ENCODE measurements at regions not wholly inside any gene's neighbourhood (a gene's known extent, or its start where the extent isn't known, plus 50 kb on each side); places are given as distances from the start of the nearest gene placed in this dataset.

- H3K9me2 ChIP-seq (ENCODE audit: insufficient read depth, low read length) = no peaks in the 10 kb centered on the region
- no peak overlapping the region for H2AFZ ChIP-seq (ENCODE audit: low read length)
- no peaks in the 10 kb centered on the region for H3K79me2 ChIP-seq (ENCODE audit: insufficient read depth, low read depth, low read length)
- DNase-seq (ENCODE audit: low spot score) = no peak
- ChIA-PET POLR2A (no interaction called here), CTCF (ENCODE audit: unreplicated experiment) (no interaction called here)
- H3K4me3 ChIP-seq (ENCODE audit: low read depth, low read length, poor library complexity, severe bottlenecking) = no peak overlapping the region
- TF ChIP-seq EZH2phosphoT487 (IDR thresholded peaks at IDR 0.05; ENCODE audit: borderline replicate concordance, low read depth, low read length) = no peak
- TF ChIP-seq CTCF (conservative IDR thresholded peaks at IDR 0.05; ENCODE audit: low read length) = no peak
- H3K4me2 ChIP-seq (ENCODE audit: low read length) = no peak overlapping the region
- intact Hi-C loops (cut with micrococcal nuclease; ENCODE audit: unreplicated experiment) = no loop called here
- H3K4me1 ChIP-seq (ENCODE audit: insufficient read depth, low read length, poor library complexity, severe bottlenecking) = no peaks in the 10 kb centered on the region
- no TSS peak for BruUV-seq (replicated peaks)
- no peaks in the 10 kb centered on the region for H4K20me1 ChIP-seq (ENCODE audit: insufficient read depth, low read length)
- H3K36me3 ChIP-seq (ENCODE audit: insufficient read depth, low read length) = no peaks in the 10 kb centered on the region
- no peak overlapping the region for H3K27ac ChIP-seq (ENCODE audit: low read depth, low read length, poor library complexity, severe bottlenecking)
- H3K9me3 ChIP-seq (ENCODE audit: low read length) = no peaks in the 10 kb centered on the region
Observed at GRCh38 chr18:78737006-78737915, 242.4 kb upstream of the SALL3 start.

GRCh38 chr18:78738076-78738690 is 241.4 kb upstream of the SALL3 start:
- no peak overlapping the region for H3K4me2 ChIP-seq (ENCODE audit: low read length)
- DNase-seq (ENCODE audit: low spot score) = no peak
- TF ChIP-seq EZH2phosphoT487 (IDR thresholded peaks at IDR 0.05; ENCODE audit: borderline replicate concordance, low read depth, low read length) = no peak
- ChIA-PET POLR2A (no interaction called here), CTCF (ENCODE audit: unreplicated experiment) (no interaction called here)
- H4K20me1 ChIP-seq (ENCODE audit: insufficient read depth, low read length) = no peaks in the 10 kb centered on the region
- no peaks in the 10 kb centered on the region for H3K9me3 ChIP-seq (ENCODE audit: low read length)
- no peaks in the 10 kb centered on the region for H3K9me2 ChIP-seq (ENCODE audit: insufficient read depth, low read length)
- H2AFZ ChIP-seq (ENCODE audit: low read length) = no peak overlapping the region
- BruUV-seq (replicated peaks) = no TSS peak
- intact Hi-C loops (cut with micrococcal nuclease; ENCODE audit: unreplicated experiment) = no loop called here
- H3K36me3 ChIP-seq (ENCODE audit: insufficient read depth, low read length) = no peaks in the 10 kb centered on the region
- no peaks in the 10 kb centered on the region for H3K79me2 ChIP-seq (ENCODE audit: insufficient read depth, low read depth, low read length)
- H3K4me3 ChIP-seq (ENCODE audit: low read depth, low read length, poor library complexity, severe bottlenecking) = no peak overlapping the region
- no peaks in the 10 kb centered on the region for H3K4me1 ChIP-seq (ENCODE audit: insufficient read depth, low read length, poor library complexity, severe bottlenecking)
- H3K27ac ChIP-seq (ENCODE audit: low read depth, low read length, poor library complexity, severe bottlenecking) = no peak overlapping the region

GRCh38 chr18:78739115-78739514 is 240.5 kb upstream of the SALL3 start:
- Histone ChIP-seq H3K9me2 (ENCODE audit: insufficient read depth, low read length) (no peaks in the 10 kb centered on the region), H2AFZ (ENCODE audit: low read length) (no peak overlapping the region), H3K27ac (ENCODE audit: low read depth, low read length, poor library complexity, severe bottlenecking) (no peak overlapping the region), H3K9me3 (ENCODE audit: low read length) (no peaks in the 10 kb centered on the region), H4K20me1 (ENCODE audit: insufficient read depth, low read length) (no peaks in the 10 kb centered on the region), H3K4me2 (ENCODE audit: low read length) (no peak overlapping the region), H3K79me2 (ENCODE audit: insufficient read depth, low read depth, low read length) (no peaks in the 10 kb centered on the region), H3K4me1 (ENCODE audit: insufficient read depth, low read length, poor library complexity, severe bottlenecking) (no peaks in the 10 kb centered on the region), H3K36me3 (ENCODE audit: insufficient read depth, low read length) (no peaks in the 10 kb centered on the region), H3K4me3 (ENCODE audit: low read depth, low read length, poor library complexity, severe bottlenecking) (no peak overlapping the region)
- DNase-seq (ENCODE audit: low spot score) = no peak
- TF ChIP-seq EZH2phosphoT487 (IDR thresholded peaks at IDR 0.05; ENCODE audit: borderline replicate concordance, low read depth, low read length) (no peak), CTCF (conservative IDR thresholded peaks at IDR 0.05; ENCODE audit: low read length) (no peak)
- intact Hi-C loops (cut with micrococcal nuclease; ENCODE audit: unreplicated experiment) = no loop called here
- CTCF ChIA-PET (ENCODE audit: unreplicated experiment) = no interaction called here
- POLR2A ChIA-PET = no interaction called here
- BruUV-seq (replicated peaks) = no TSS peak
